NCI-H226 (cell line): ENCODE measurements at regions not wholly inside any gene's neighbourhood (a gene's known extent, or its start where the extent isn't known, plus 50 kb on each side); places are given as distances from the start of the nearest gene placed in this dataset.
"Not testable (repeated sequence)": the region's sequence is repeated elsewhere in the genome, so short reads cannot be mapped to it uniquely, and the experiment has no call there.

Experiments used
- DNase-seq: peaks from one replicate; pipeline ENCODE4 v3.0.0-alpha.2; 2015

- no peak for DNase-seq
Measured at GRCh38 chr3:159749406-159749805, 239.2 kb upstream of the IL12A start.

GRCh38 chr3:159751146-159751545, 237.5 kb upstream of the IL12A start:
- no peak for DNase-seq

GRCh38 chr3:159751752-159752151, 236.9 kb upstream of the IL12A start:
- DNase-seq, result peak; percentile 35

- DNase-seq, result not testable (repeated sequence)
Measured at GRCh38 chr3:159756279-159757207, 232.1 kb upstream of the IL12A start.

- DNase-seq, result no peak
Measured at GRCh38 chr3:159757341-159758060, 231.1 kb upstream of the IL12A start.

- DNase-seq, result no peak
Measured at GRCh38 chr3:159760046-159760445, 228.6 kb upstream of the IL12A start.

GRCh38 chr3:159761369-159761768, 227.3 kb upstream of the IL12A start:
- DNase-seq, result peak; percentile 76

- DNase-seq, result peak; percentile 77
Measured at GRCh38 chr3:159761848-159762635, 226.6 kb upstream of the IL12A start.

- peak; percentile 96 for DNase-seq
Measured at GRCh38 chr3:159763011-159763601, 225.5 kb upstream of the IL12A start.

GRCh38 chr3:159763602-159764489, 224.8 kb upstream of the IL12A start:
- DNase-seq, result peak; percentile 88

- no peak for DNase-seq
Measured at GRCh38 chr3:159764490-159765029, 224.1 kb upstream of the IL12A start.

- peak; percentile 95 for DNase-seq
Measured at GRCh38 chr3:159765030-159765859, 223.4 kb upstream of the IL12A start.

GRCh38 chr3:159765860-159766294, 222.8 kb upstream of the IL12A start:
- no peak for DNase-seq

- DNase-seq, result peak; percentile 45
Measured at GRCh38 chr3:159766563-159767185, 222.0 kb upstream of the IL12A start.

- no peak for DNase-seq
Measured at GRCh38 chr3:159770998-159771397, 217.6 kb upstream of the IL12A start.

GRCh38 chr3:159771865-159772611, 216.6 kb upstream of the IL12A start:
- no peak for DNase-seq

- no peak for DNase-seq
Measured at GRCh38 chr3:159773706-159774105, 214.9 kb upstream of the IL12A start.

- peak; percentile 29 for DNase-seq
Measured at GRCh38 chr3:159775372-159775961, 213.2 kb upstream of the IL12A start.

- no peak for DNase-seq
Measured at GRCh38 chr3:159776779-159777178, 211.9 kb upstream of the IL12A start.
